Colon (tissue), 2 donors: ENCODE measurements at regions not wholly inside any gene's neighbourhood (a gene's known extent, or its start where the extent isn't known, plus 50 kb on each side); places are given as distances from the start of the nearest gene placed in this dataset.

Experiments
- FAIRE-seq: peaks from 2 replicates; lab custom pipeline; 2012; peaks lifted over from hg19 to GRCh38; lab: Jason Lieb, UNC
- donor health status: control.
- donor health status: control.

- peak; percentile 14 for FAIRE-seq
Observed at GRCh38 chr7:12741951-12742575, 54.6 kb downstream of the ARL4A start.

- no peak for FAIRE-seq
Observed at GRCh38 chr7:12746211-12746610, 58.8 kb downstream of the ARL4A start.

GRCh38 chr7:12747687-12748306 lies 60.4 kb downstream of the ARL4A start:
- FAIRE-seq = no peak

GRCh38 chr7:12749069-12749468 lies 61.6 kb downstream of the ARL4A start:
- no peak for FAIRE-seq

GRCh38 chr7:12749746-12750145 lies 62.3 kb downstream of the ARL4A start:
- no peak for FAIRE-seq

GRCh38 chr7:12751764-12752163 lies 64.3 kb downstream of the ARL4A start:
- FAIRE-seq = no peak

- FAIRE-seq = no peak
Observed at GRCh38 chr7:12754179-12754578, 66.7 kb downstream of the ARL4A start.

- no peak for FAIRE-seq
Observed at GRCh38 chr7:12756821-12757220, 69.4 kb downstream of the ARL4A start.

GRCh38 chr7:12757443-12757842 lies 70.0 kb downstream of the ARL4A start:
- FAIRE-seq = no peak

GRCh38 chr7:12759151-12759550 lies 71.7 kb downstream of the ARL4A start:
- FAIRE-seq = no peak

GRCh38 chr7:12761111-12761510 lies 73.7 kb downstream of the ARL4A start:
- no peak for FAIRE-seq

GRCh38 chr7:12761691-12762090 lies 74.3 kb downstream of the ARL4A start:
- no peak for FAIRE-seq

- no peak for FAIRE-seq
Observed at GRCh38 chr7:12764458-12764891, 77.0 kb downstream of the ARL4A start.

GRCh38 chr7:12765431-12766100 lies 78.1 kb downstream of the ARL4A start:
- no peak for FAIRE-seq

GRCh38 chr7:12766416-12766815 lies 79.0 kb downstream of the ARL4A start:
- FAIRE-seq = no peak

GRCh38 chr7:12768948-12769347 lies 81.5 kb downstream of the ARL4A start:
- FAIRE-seq = no peak

GRCh38 chr7:12769444-12769843 lies 82.0 kb downstream of the ARL4A start:
- FAIRE-seq = no peak

- no peak for FAIRE-seq
Observed at GRCh38 chr7:12770227-12770975, 83.0 kb downstream of the ARL4A start.

GRCh38 chr7:12771378-12771877 lies 84.0 kb downstream of the ARL4A start:
- FAIRE-seq = no peak

GRCh38 chr7:12772768-12773167 lies 85.3 kb downstream of the ARL4A start:
- no peak for FAIRE-seq

GRCh38 chr7:12777257-12777656 lies 89.8 kb downstream of the ARL4A start:
- no peak for FAIRE-seq

GRCh38 chr7:12779947-12780346 lies 92.5 kb downstream of the ARL4A start:
- FAIRE-seq = no peak
